ENCODE measurements at regions not wholly inside any gene's neighbourhood (a gene's known extent, or its start where the extent isn't known, plus 50 kb on each side); places are given as distances from the start of the nearest gene placed in this dataset.

DNA sequence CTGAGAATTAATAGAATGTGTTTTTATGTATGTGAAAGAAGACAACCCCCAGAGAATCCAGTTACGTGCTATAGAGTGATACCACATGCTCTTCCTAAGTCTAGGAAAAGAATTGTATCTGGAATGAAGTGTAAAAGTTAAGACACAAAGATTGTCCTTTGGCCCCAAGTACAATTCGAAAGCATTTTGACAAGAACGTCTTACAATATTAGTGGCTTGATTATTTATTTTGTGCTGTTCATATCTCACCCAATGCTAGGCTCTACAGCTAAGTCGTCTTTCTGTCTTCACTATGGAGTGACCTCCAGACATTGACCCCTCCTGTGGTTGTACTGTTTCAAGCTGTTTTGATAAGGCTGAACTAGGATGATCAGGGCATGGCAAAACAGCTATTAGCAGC is 345.7 kb upstream of the C2CD4B start:
- TF ChIP-seq CTCF (IDR thresholded peaks at IDR 0.05; ENCODE audit: low read depth, low read length) (no peak), EZH2phosphoT487 (IDR thresholded peaks at IDR 0.05; ENCODE audit: low read depth) (no peak)

Measured in OCI-LY3 (cell line).